ENCODE measurements at regions not wholly inside any gene's neighbourhood (a gene's known extent, or its start where the extent isn't known, plus 50 kb on each side); places are given as distances from the start of the nearest gene placed in this dataset.
"Not testable (repeated sequence)": the region's sequence is repeated elsewhere in the genome, so short reads cannot be mapped to it uniquely, and the experiment has no call there.

GRCh38 chr22:49703990-49704344 is 123.7 kb downstream of the BRD1 start:
- no peak overlapping the region for H3K27ac ChIP-seq
- TF ChIP-seq CTCF (IDR thresholded peaks at IDR 0.05) (no peak), ZFX (IDR thresholded peaks at IDR 0.05; ENCODE audit: borderline replicate concordance) (no peak)

GRCh38 chr22:49703505-49703904 is 124.2 kb downstream of the BRD1 start:
- H3K27ac ChIP-seq = no peak overlapping the region

GRCh38 chr22:49702068-49702397 is 125.6 kb downstream of the BRD1 start:
- H3K27ac ChIP-seq = no peak overlapping the region
- no peak for TF ChIP-seq ZFX (IDR thresholded peaks at IDR 0.05; ENCODE audit: borderline replicate concordance)
- TF ChIP-seq CTCF (IDR thresholded peaks at IDR 0.05) = peak; percentile 37

More at GRCh38 chr22:49703505-49703904, 124.2 kb downstream of the BRD1 start:
- TF ChIP-seq CTCF (IDR thresholded peaks at IDR 0.05) (no peak), ZFX (IDR thresholded peaks at IDR 0.05; ENCODE audit: borderline replicate concordance) (no peak)

- TF ChIP-seq ZFX (IDR thresholded peaks at IDR 0.05; ENCODE audit: borderline replicate concordance) (no peak), CTCF (IDR thresholded peaks at IDR 0.05) (peak; percentile 70)
Measured at GRCh38 chr22:49701380-49702067, 126.1 kb downstream of the BRD1 start.

GRCh38 chr22:49699928-49700498 is 127.7 kb downstream of the BRD1 start:
- no peak for TF ChIP-seq CTCF (IDR thresholded peaks at IDR 0.05)
- TF ChIP-seq ZFX (IDR thresholded peaks at IDR 0.05; ENCODE audit: borderline replicate concordance) = no peak

More at GRCh38 chr22:49701380-49702067, 126.1 kb downstream of the BRD1 start:
- no peak overlapping the region for H3K27ac ChIP-seq

GRCh38 chr22:49699476-49699875 is 128.2 kb downstream of the BRD1 start:
- TF ChIP-seq ZFX (IDR thresholded peaks at IDR 0.05; ENCODE audit: borderline replicate concordance) (no peak), CTCF (IDR thresholded peaks at IDR 0.05) (no peak)
- H3K27ac ChIP-seq = no peak overlapping the region

More at GRCh38 chr22:49699928-49700498, 127.7 kb downstream of the BRD1 start:
- H3K27ac ChIP-seq = no peak overlapping the region

GRCh38 chr22:49698616-49699015 is 129.1 kb downstream of the BRD1 start:
- H3K27ac ChIP-seq = not testable (repeated sequence)
